ENCODE measurements at regions not wholly inside any gene's neighbourhood (a gene's known extent, or its start where the extent isn't known, plus 50 kb on each side); places are given as distances from the start of the nearest gene placed in this dataset.
"Not testable (repeated sequence)": the region's sequence is repeated elsewhere in the genome, so short reads cannot be mapped to it uniquely, and the experiment has no call there.

GRCh38 chr1:64358692-64359091 lies 111.2 kb upstream of the CACHD1 start:
- no peak for DNase-seq (ENCODE audit: extremely low read depth, low read depth, low spot score)

DNA sequence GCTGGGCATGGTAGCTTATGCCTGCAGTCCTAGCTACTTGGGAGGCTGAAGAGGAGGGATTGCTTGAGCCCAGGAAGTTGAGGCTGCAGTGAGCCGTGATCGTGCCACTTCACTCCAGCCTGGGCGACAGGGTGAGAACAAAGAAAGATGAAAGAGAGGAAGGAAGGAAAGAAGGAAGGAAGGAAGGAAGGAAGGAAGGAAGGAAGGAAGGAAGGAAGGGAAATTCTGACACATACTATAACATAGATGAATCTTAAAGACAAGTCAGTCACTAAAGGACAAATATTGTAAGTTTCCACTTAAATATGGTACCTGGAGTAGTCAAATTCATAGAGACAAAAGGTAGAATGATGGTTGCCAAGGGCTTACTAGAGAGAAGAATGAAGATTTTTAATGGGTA lies 108.0 kb upstream of the CACHD1 start:
- DNase-seq (ENCODE audit: extremely low read depth, low read depth, low spot score): no peak

DNA sequence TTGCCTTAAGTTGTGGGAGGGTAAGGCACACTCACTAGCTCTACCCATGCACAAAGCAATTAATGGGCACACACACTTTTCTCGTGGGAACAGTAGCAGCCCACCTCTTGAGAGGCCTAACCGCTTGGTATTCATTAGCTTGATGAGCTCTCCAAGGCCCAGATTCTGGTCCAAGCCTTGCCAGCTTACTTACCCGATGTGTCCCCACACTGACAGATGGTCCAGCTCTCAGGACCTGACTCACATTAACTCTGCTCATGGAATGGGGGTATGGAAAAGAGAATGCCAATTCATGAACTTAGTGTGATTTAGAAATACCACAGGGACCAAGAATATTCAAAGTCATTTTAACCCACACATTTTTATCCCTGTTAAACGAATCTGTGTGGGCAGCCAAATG lies 106.8 kb upstream of the CACHD1 start:
- DNase-seq (ENCODE audit: extremely low read depth, low read depth, low spot score): no peak

GRCh38 chr1:64363616-64364015 lies 106.3 kb upstream of the CACHD1 start:
- DNase-seq (ENCODE audit: extremely low read depth, low read depth, low spot score): no peak

GRCh38 chr1:64366821-64367220 lies 103.1 kb upstream of the CACHD1 start:
- no peak for DNase-seq (ENCODE audit: extremely low read depth, low read depth, low spot score)

DNA sequence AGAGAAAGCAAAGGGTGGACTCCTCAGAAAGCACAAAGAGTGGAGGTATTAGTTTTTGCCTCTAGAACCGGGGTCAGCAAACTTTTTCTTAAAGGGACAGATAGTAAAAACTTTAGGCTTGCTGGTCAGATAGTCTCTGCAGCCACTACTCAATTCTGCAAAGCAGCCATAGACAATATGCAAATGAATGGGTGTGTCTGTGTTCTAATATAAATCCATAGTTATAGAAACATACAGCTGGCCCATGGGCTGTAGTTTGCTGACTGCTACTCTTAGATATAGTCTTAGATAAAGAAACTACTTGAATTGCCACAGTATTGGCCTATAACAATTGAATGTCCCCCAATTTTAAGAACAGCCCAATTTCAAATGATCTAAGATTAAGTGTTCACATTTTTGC lies 101.6 kb upstream of the CACHD1 start:
- no peak for DNase-seq (ENCODE audit: extremely low read depth, low read depth, low spot score)

DNA sequence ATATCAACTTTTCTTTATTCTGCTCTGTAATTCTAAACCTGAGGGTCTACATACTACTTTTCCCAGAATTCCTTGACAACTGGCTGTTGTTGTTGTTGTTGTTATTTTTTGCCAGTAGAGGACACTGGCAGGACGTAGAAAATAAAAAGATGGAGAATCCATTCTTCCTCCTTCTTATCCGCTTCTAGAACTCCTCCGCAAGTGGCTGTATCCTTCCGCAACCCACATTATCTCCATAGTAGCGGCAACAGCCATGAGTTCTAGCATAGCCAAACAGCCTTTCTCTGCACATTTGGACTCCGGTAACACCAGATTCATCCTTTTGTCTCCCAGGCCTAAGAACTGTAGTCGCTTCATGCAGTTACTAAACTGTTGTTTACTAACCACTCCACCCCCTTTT lies 91.1 kb upstream of the CACHD1 start:
- no peak for DNase-seq (ENCODE audit: extremely low read depth, low read depth, low spot score)

GRCh38 chr1:64387389-64388285 lies 82.3 kb upstream of the CACHD1 start:
- no peak for DNase-seq (ENCODE audit: extremely low read depth, low read depth, low spot score)

- no peak for DNase-seq (ENCODE audit: extremely low read depth, low read depth, low spot score)
Measured at GRCh38 chr1:64388336-64388735, 81.6 kb upstream of the CACHD1 start.

- no peak for DNase-seq (ENCODE audit: extremely low read depth, low read depth, low spot score)
Measured at GRCh38 chr1:64392109-64392508, 77.8 kb upstream of the CACHD1 start.

- DNase-seq (ENCODE audit: extremely low read depth, low read depth, low spot score): no peak
Measured at GRCh38 chr1:64393790-64394189, 76.1 kb upstream of the CACHD1 start.

DNA sequence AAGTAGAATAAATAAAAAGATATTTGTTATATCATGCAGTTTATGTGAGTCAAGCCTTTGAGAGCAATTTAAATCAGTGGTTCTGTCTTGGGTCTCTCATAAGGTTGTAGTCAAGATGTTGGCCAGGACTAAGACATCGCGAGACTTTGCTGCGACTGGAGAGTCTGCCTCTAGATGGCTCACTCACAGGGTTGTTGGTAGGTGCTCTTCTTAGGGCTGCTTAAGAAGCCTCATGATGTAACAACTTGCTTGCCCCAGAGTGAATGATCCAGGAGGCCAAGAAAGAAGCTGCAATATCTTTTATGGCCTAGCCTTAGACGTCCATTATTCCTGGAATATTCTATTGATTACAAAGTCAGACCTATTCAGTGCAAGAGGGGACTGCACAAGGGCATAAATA lies 73.1 kb upstream of the CACHD1 start:
- no peak for DNase-seq (ENCODE audit: extremely low read depth, low read depth, low spot score)

DNA sequence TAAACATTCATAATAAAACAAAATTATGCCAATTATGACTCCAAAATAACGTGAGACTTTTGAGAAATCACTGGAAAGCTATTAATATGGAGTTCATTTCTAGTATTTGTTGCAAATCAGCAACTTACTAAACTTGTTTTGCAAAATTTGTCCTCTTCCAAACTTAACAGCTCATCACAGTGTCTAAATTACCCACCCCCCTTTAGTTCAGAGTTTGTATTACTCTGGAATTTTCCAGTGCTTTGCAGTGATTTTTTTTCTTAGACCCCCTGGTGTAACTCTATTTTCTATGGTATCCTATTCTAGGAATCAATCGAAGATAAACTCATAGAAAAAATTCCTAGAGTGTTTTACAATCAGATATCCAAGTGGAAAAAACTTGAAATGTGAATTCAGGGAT lies 72.4 kb upstream of the CACHD1 start:
- no peak for DNase-seq (ENCODE audit: extremely low read depth, low read depth, low spot score)

GRCh38 chr1:64398936-64399335 lies 71.0 kb upstream of the CACHD1 start:
- no peak for DNase-seq (ENCODE audit: extremely low read depth, low read depth, low spot score)

GRCh38 chr1:64401285-64401684 lies 68.6 kb upstream of the CACHD1 start:
- DNase-seq (ENCODE audit: extremely low read depth, low read depth, low spot score): no peak

DNA sequence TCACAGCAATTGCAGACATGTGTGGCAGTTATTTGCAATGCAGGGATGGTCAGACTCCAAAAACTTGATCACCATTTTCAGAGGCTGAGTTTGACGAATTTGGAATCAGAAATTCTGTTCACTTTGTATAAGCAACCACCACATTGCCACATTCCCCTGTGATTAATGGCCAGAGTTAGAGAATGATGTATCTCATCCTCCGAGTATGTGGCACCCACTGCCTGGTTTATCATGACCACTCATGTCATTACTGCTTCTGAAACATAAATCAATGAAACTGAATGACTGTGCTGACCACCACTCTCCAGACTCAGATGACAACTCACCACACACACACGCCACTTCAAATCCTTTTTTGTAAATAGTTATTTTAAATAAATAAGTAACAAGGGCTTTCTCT lies 66.6 kb upstream of the CACHD1 start:
- no peak for DNase-seq (ENCODE audit: extremely low read depth, low read depth, low spot score)

DNA sequence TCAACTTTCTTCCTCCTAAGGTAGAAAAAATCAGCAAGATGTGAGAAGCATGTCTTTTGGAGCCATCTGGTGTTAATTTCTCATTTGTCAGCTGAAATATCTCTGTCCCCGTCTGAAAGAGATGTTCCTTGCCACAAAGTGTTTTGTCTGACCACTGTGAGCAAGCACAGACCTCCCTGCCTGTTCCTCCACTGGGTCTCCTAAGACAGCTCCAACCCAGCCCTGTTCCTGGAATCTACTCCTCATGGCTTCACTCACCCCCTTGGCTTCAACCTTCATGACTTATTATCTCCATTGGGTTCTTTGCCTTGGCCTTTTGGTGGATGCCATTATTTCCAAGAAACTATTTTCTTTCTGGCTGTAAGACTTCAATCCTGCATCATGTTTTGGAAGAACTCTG lies 65.7 kb upstream of the CACHD1 start:
- DNase-seq (ENCODE audit: extremely low read depth, low read depth, low spot score): no peak

GRCh38 chr1:64405833-64406232 lies 64.1 kb upstream of the CACHD1 start:
- no peak for DNase-seq (ENCODE audit: extremely low read depth, low read depth, low spot score)

GRCh38 chr1:64410217-64410616 lies 59.7 kb upstream of the CACHD1 start:
- no peak for DNase-seq (ENCODE audit: extremely low read depth, low read depth, low spot score)

DNA sequence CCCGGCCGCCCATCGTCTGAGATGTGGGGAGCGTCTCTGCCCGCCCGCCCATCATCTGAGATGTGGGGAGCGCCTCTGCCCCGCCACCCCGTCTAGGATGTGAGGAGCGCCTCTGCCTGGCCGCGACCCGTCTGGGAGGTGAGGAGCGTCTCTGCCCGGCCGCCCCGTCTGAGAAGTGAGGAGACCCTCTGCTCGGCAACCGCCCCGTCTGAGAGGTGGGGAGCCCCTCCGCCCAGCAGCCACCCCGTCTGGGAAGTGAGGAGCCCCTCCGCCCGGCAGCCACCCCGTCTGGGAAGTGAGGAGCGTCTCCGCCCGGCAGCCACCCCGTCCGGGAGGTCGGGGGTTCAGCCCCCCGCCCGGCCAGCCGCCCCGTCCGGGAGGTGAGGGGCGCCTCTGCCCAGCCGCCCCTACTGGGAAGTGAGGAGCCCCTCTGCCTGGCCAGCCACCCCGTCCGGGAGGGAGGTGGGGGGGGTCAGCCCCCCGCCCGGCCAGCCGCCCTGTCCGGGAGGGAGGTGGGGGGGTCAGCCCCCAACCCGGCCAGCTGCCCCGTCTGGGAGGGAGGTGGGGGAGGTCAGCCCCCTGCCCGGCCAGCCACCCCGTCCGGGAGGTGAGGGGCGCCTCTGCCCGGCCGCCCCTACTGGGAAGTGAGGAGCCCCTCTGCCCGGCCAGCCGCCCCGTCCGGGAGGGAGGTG lies 54.9 kb upstream of the CACHD1 start:
- not testable (repeated sequence) for DNase-seq (ENCODE audit: extremely low read depth, low read depth, low spot score)

- no peak for DNase-seq (ENCODE audit: extremely low read depth, low read depth, low spot score)
Measured at GRCh38 chr1:64417803-64418202, 52.1 kb upstream of the CACHD1 start.
